ENCODE measurements at regions not wholly inside any gene's neighbourhood (a gene's known extent, or its start where the extent isn't known, plus 50 kb on each side); places are given as distances from the start of the nearest gene placed in this dataset.

- TF ChIP-seq CTCF (IDR thresholded peaks at IDR 0.05) = no peak
- no peak for TF ChIP-seq POLR2A (IDR thresholded peaks at IDR 0.05)
- no peak for TF ChIP-seq POLR2AphosphoS5 (IDR thresholded peaks at IDR 0.05)
These were observed 641.7 kb downstream of the NR4A2 start for GRCh38 chr2:155690785-155691184.
